ENCODE measurements at regions not wholly inside any gene's neighbourhood (a gene's known extent, or its start where the extent isn't known, plus 50 kb on each side); places are given as distances from the start of the nearest gene placed in this dataset.
A peak's percentile ranks its signal among the peaks of the same experiment; 100 is the strongest.

- intact Hi-C loops (cut with DNase I): no loop called here
- H3K9me3 ChIP-seq: no peaks in the 10 kb centered on the region
- H3K4me3 ChIP-seq (replicated peaks in 1 of 3): no peak overlapping the region
- H3K4me1 ChIP-seq: no peaks in the 10 kb centered on the region
- TF ChIP-seq POLR2A (IDR thresholded peaks at IDR 0.05): no peak
- H3K27me3 ChIP-seq: no peaks in the 10 kb centered on the region
- H3K27ac ChIP-seq: no peak overlapping the region
- no peak for DNase-seq
- no peaks in the 10 kb centered on the region for H3K36me3 ChIP-seq
- 95 to 96% methylated on average over 1 of the region's 1 CpG for WGBS, 2 donors
These were observed 51.1 kb upstream of the ROPN1 start for GRCh38 chr3:124043023-124043422.

DNA sequence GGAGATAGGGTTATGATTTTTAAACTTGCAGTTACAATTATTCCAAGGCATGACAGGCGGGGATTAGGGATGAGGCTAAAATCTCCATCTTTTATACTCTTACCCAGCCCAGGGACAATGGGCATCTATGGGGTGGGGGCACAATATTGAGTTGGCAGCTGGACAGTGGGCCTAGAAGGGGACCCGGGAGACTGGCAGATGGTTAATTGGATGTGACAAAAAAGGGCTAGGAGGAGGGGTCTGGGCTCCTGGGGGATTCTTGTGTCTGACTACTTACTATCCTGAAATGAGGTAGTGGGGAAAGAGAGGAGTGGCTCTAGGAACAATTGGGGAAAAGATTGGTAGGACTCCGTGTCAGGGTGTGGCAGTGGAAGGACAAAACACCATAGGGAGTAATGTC lies 53.0 kb upstream of the ROPN1 start:
- H3K4me1 ChIP-seq: no peaks in the 10 kb centered on the region
- intact Hi-C loops (cut with DNase I): no loop called here
- no peak for DNase-seq
- H3K36me3 ChIP-seq: no peaks in the 10 kb centered on the region
- no peak overlapping the region for H3K27ac ChIP-seq
- 82 to 85% methylated on average over 3 of the region's 3 CpGs for WGBS, 2 donors
- H3K4me3 ChIP-seq (replicated peaks in 1 of 3): no peak overlapping the region
- no peaks in the 10 kb centered on the region for H3K27me3 ChIP-seq
- TF ChIP-seq, protein P1, sequence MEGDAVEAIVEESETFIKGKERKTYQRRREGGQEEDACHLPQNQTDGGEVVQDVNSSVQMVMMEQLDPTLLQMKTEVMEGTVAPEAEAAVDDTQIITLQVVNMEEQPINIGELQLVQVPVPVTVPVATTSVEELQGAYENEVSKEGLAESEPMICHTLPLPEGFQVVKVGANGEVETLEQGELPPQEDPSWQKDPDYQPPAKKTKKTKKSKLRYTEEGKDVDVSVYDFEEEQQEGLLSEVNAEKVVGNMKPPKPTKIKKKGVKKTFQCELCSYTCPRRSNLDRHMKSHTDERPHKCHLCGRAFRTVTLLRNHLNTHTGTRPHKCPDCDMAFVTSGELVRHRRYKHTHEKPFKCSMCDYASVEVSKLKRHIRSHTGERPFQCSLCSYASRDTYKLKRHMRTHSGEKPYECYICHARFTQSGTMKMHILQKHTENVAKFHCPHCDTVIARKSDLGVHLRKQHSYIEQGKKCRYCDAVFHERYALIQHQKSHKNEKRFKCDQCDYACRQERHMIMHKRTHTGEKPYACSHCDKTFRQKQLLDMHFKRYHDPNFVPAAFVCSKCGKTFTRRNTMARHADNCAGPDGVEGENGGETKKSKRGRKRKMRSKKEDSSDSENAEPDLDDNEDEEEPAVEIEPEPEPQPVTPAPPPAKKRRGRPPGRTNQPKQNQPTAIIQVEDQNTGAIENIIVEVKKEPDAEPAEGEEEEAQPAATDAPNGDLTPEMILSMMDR (IDR thresholded peaks at IDR 0.05): no peak
- no peak for TF ChIP-seq POLR2A (IDR thresholded peaks at IDR 0.05)
- no peaks in the 10 kb centered on the region for H3K9me3 ChIP-seq

- Histone ChIP-seq H3K9me3 (no peaks in the 10 kb centered on the region), H3K4me1 (peaks cover 9 to 11% of the 10 kb centered on the region in 2 donors), H3K27me3 (no peaks in the 10 kb centered on the region), H3K4me3 (replicated peaks in 1 of 3) (no peak overlapping the region), H3K27ac (no peak overlapping the region), H3K36me3 (no peaks in the 10 kb centered on the region)
- no peak for DNase-seq
- 89% methylated on average over 6 of the region's 6 CpGs for WGBS, 2 donors
- intact Hi-C loops (cut with DNase I): no loop called here
- TF ChIP-seq, protein P1 (IDR thresholded peaks at IDR 0.05): no peak
- no peak for TF ChIP-seq POLR2A (IDR thresholded peaks at IDR 0.05)
These were observed 57.3 kb upstream of the ROPN1 start for GRCh38 chr3:124048967-124049798.

- peak; percentile 80 to 86 for DNase-seq
- Histone ChIP-seq H3K9me3 (no peaks in the 10 kb centered on the region), H3K27me3 (no peaks in the 10 kb centered on the region), H3K4me3 (replicated peaks in 1 of 3) (no peak overlapping the region), H3K27ac (no peak overlapping the region), H3K36me3 (no peaks in the 10 kb centered on the region), H3K4me1 (peaks cover 9 to 11% of the 10 kb centered on the region in 2 donors)
- intact Hi-C loops (cut with DNase I): no loop called here
- no peak for TF ChIP-seq POLR2A (IDR thresholded peaks at IDR 0.05)
- TF ChIP-seq, protein P1 (IDR thresholded peaks at IDR 0.05): peak in 2 of 6 experiments; percentile 15 to 24
- WGBS, 2 donors: 38 to 42% methylated on average over 6 of the region's 6 CpGs
These were observed 59.7 kb upstream of the ROPN1 start for GRCh38 chr3:124051636-124052035.

- Histone ChIP-seq H3K27me3 (no peaks in the 10 kb centered on the region), H3K27ac (no peak overlapping the region), H3K9me3 (no peaks in the 10 kb centered on the region), H3K4me3 (replicated peaks in 1 of 3) (no peak overlapping the region), H3K4me1 (peaks cover 9 to 11% of the 10 kb centered on the region in 2 donors), H3K36me3 (no peaks in the 10 kb centered on the region)
- DNase-seq: no peak
- intact Hi-C loops (cut with DNase I): no loop called here
- TF ChIP-seq, protein P1 (IDR thresholded peaks at IDR 0.05): no peak
- no peak for TF ChIP-seq POLR2A (IDR thresholded peaks at IDR 0.05)
These were observed 61.9 kb upstream of the ROPN1 start for GRCh38 chr3:124053871-124054270.

Measured in thyroid gland (tissue), 4 donors.